Ascending aorta (tissue), 2 donors: ENCODE measurements at regions not wholly inside any gene's neighbourhood (a gene's known extent, or its start where the extent isn't known, plus 50 kb on each side); places are given as distances from the start of the nearest gene placed in this dataset.

ENCODE experiments used
- DNase-seq, 2 donors: peaks; one replicate each; pipeline ENCODE4 v3.0.0-alpha.2; 2019; ENCODE audit warnings: low spot score in 2 of 2
- H3K27ac ChIP-seq, 2 donors: fragments of 200-600 bp; sonication (generic); one replicate each; pipeline ENCODE4 v1.5.1; 2016 to 2017; ENCODE audit warnings: mild to moderate bottlenecking in 1 of 2
- H3K27me3 ChIP-seq: fragments of 200-600 bp; sonication (generic); one replicate; pipeline ENCODE4 v1.5.1; 2017
- H3K36me3 ChIP-seq, 2 donors: fragments of 200-600 bp; sonication (generic); one replicate each; pipeline ENCODE4 v1.5.1; 2016
- H3K4me1 ChIP-seq, 2 donors: fragments of 200-600 bp; sonication (generic); one replicate each; pipeline ENCODE4 v1.5.1; 2016 to 2017; ENCODE audit warnings: mild to moderate bottlenecking in 1 of 2
- H3K4me3 ChIP-seq, 2 donors: fragments of 200-600 bp; sonication (generic); one replicate each; pipeline ENCODE4 v1.5.1; 2016 to 2017; ENCODE audit warnings: mild to moderate bottlenecking in 1 of 2
- H3K9me3 ChIP-seq, 2 donors: fragments of 200-600 bp; sonication (generic); one replicate each; pipeline ENCODE4 v1.5.1; 2016
- CTCF ChIP-seq, 3 experiments: fragments of 200-600 bp in 2 of 3; fragments of 450-650 bp in 1 of 3; sonication (generic) in 2 of 3; IDR thresholded peaks; one replicate each; pipeline ENCODE4 v1.5.1; 2016 to 2019; ENCODE audit warnings: antibody characterized with exemption in 3 of 3, mild to moderate bottlenecking in 1 of 3, moderate library complexity in 1 of 3
- intact Hi-C: fragments of 100-400 bp; cut with DNase I; formaldehyde crosslinking; loops from one replicate; pipeline ENCODE4 v1.15.1; 2023

- peaks cover 0 to 4% of the 10 kb centered on the region in 2 donors for H3K4me1 ChIP-seq
- H3K27me3 ChIP-seq: no peaks in the 10 kb centered on the region
- intact Hi-C loops: no loop called here
- no peaks in the 10 kb centered on the region for H3K36me3 ChIP-seq
- H3K27ac ChIP-seq: no peak overlapping the region
- H3K4me3 ChIP-seq: no peak overlapping the region
- TF ChIP-seq CTCF (IDR thresholded peaks at IDR 0.05): no peak
- no peak for DNase-seq
- no peaks in the 10 kb centered on the region for H3K9me3 ChIP-seq
Measured at GRCh38 chr18:28408528-28408927, 231.6 kb upstream of the CDH2 start.

- H3K9me3 ChIP-seq: no peaks in the 10 kb centered on the region
- no peak overlapping the region for H3K4me3 ChIP-seq
- H3K36me3 ChIP-seq: no peaks in the 10 kb centered on the region
- DNase-seq: no peak
- H3K27ac ChIP-seq: no peak overlapping the region
- H3K27me3 ChIP-seq: no peaks in the 10 kb centered on the region
- intact Hi-C loops: no loop called here
- TF ChIP-seq CTCF (IDR thresholded peaks at IDR 0.05): no peak
- peaks cover 0 to 4% of the 10 kb centered on the region in 2 donors for H3K4me1 ChIP-seq
Measured at GRCh38 chr18:28407681-28408080, 230.8 kb upstream of the CDH2 start.

GRCh38 chr18:28406533-28406932 is 229.6 kb upstream of the CDH2 start:
- Histone ChIP-seq H3K36me3 (no peaks in the 10 kb centered on the region), H3K27me3 (no peaks in the 10 kb centered on the region), H3K27ac (no peak overlapping the region), H3K4me3 (no peak overlapping the region), H3K9me3 (no peaks in the 10 kb centered on the region), H3K4me1 (no peaks in the 10 kb centered on the region)
- no peak for TF ChIP-seq CTCF (IDR thresholded peaks at IDR 0.05)
- DNase-seq: no peak
- intact Hi-C loops: no loop called here

GRCh38 chr18:28404694-28405093 is 227.8 kb upstream of the CDH2 start:
- no peaks in the 10 kb centered on the region for H3K4me1 ChIP-seq
- no peak for DNase-seq
- no peaks in the 10 kb centered on the region for H3K27me3 ChIP-seq
- H3K4me3 ChIP-seq: no peak overlapping the region
- no peak for TF ChIP-seq CTCF (IDR thresholded peaks at IDR 0.05)
- no peaks in the 10 kb centered on the region for H3K36me3 ChIP-seq
- intact Hi-C loops: no loop called here
- H3K9me3 ChIP-seq: no peaks in the 10 kb centered on the region
- no peak overlapping the region for H3K27ac ChIP-seq

- Histone ChIP-seq H3K36me3 (no peaks in the 10 kb centered on the region), H3K9me3 (no peaks in the 10 kb centered on the region), H3K27ac (no peak overlapping the region), H3K4me1 (no peaks in the 10 kb centered on the region), H3K27me3 (no peaks in the 10 kb centered on the region), H3K4me3 (no peak overlapping the region)
- intact Hi-C loops: no loop called here
- no peak for TF ChIP-seq CTCF (IDR thresholded peaks at IDR 0.05)
- no peak for DNase-seq
Measured at GRCh38 chr18:28399781-28400362, 222.9 kb upstream of the CDH2 start.

- Histone ChIP-seq H3K27me3 (no peaks in the 10 kb centered on the region), H3K4me1 (no peaks in the 10 kb centered on the region), H3K36me3 (no peaks in the 10 kb centered on the region), H3K4me3 (no peak overlapping the region), H3K27ac (no peak overlapping the region), H3K9me3 (no peaks in the 10 kb centered on the region)
- intact Hi-C loops: no loop called here
- TF ChIP-seq CTCF (IDR thresholded peaks at IDR 0.05): no peak
- no peak for DNase-seq
Measured at GRCh38 chr18:28398471-28398870, 221.5 kb upstream of the CDH2 start.
